ENCODE measurements at regions not wholly inside any gene's neighbourhood (a gene's known extent, or its start where the extent isn't known, plus 50 kb on each side); places are given as distances from the start of the nearest gene placed in this dataset.

DNA sequence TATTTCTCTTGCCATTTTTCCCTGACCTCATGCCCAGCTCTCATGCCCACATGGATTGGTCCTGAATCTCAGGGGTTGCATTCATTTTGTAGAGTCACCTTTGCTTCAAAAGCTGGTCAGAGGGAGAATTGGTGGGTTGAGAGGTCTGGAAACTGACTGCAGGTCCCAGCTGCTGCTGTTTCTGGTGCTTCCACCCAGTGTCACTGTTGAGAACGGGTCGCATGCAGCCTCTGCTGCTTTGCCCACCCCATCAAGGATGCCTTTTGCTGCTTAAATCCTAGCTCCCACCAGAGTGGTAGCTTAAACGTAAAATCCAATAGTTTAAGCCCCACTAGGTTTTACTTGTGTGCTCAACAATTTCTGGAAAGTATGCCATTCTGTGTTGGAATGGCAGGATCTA is 211.4 kb upstream of the TSHZ2 start:
- Mint-ChIP-seq H3K27me3 (ENCODE audit: low read depth) (no peaks in the 10 kb centered on the region), H3K27ac (ENCODE audit: unreplicated experiment) (no peak overlapping the region), H3K9me3 (no peaks in the 10 kb centered on the region), H3K36me3 (ENCODE audit: low read depth) (no peaks in the 10 kb centered on the region), H3K4me1 (peaks cover 10% of the 10 kb centered on the region), H3K4me3 (no peak overlapping the region)
- DNase-seq (ENCODE audit: low read depth, low spot score): no peak
- TF ChIP-seq, protein P1, sequence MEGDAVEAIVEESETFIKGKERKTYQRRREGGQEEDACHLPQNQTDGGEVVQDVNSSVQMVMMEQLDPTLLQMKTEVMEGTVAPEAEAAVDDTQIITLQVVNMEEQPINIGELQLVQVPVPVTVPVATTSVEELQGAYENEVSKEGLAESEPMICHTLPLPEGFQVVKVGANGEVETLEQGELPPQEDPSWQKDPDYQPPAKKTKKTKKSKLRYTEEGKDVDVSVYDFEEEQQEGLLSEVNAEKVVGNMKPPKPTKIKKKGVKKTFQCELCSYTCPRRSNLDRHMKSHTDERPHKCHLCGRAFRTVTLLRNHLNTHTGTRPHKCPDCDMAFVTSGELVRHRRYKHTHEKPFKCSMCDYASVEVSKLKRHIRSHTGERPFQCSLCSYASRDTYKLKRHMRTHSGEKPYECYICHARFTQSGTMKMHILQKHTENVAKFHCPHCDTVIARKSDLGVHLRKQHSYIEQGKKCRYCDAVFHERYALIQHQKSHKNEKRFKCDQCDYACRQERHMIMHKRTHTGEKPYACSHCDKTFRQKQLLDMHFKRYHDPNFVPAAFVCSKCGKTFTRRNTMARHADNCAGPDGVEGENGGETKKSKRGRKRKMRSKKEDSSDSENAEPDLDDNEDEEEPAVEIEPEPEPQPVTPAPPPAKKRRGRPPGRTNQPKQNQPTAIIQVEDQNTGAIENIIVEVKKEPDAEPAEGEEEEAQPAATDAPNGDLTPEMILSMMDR (conservative IDR thresholded peaks at IDR 0.05): no peak

DNA sequence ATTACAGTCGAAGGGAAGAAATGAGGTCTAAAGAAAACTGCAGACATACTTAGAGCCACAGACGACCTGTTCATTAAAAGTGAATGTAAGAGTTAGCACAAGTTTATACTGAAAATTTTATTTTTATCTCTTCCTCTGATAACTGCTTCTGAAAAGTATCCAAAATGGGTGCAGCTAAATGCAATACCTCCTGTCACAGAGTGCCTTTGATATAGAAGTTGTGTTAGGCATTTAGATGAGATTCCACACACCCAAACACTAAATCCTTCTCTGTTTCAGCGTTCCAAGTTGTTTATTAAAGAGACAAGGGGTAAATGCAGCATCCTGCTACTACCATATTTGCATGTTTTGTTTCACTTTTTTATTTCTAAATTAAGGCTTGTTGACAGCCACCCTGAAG is 214.7 kb upstream of the TSHZ2 start:
- Mint-ChIP-seq H3K27me3 (ENCODE audit: low read depth) (no peaks in the 10 kb centered on the region), H3K27ac (ENCODE audit: unreplicated experiment) (no peak overlapping the region), H3K9me3 (peaks cover 3% of the 10 kb centered on the region), H3K36me3 (ENCODE audit: low read depth) (no peaks in the 10 kb centered on the region), H3K4me3 (no peak overlapping the region), H3K4me1 (no peaks in the 10 kb centered on the region)
- TF ChIP-seq, protein P1 (conservative IDR thresholded peaks at IDR 0.05): no peak
- no peak for DNase-seq (ENCODE audit: low read depth, low spot score)

DNA sequence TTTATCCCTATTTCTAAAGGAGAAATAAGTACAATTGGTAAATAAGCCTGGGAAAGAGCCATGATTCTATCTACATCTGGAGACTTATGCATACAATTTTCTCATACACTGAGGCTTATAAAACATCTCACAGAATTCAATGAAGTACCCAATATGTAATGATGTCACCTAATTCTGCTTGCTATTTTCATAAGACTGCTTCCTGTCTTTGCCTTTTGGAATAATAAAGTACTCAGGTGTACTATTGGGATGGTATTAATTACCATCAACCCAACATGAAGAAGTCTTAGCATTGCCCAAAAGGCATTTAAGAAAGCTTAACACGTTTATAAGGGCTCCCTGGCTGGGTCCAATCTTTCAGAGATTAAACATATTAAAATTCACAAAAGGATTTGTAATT is 216.4 kb upstream of the TSHZ2 start:
- Mint-ChIP-seq H3K36me3 (ENCODE audit: low read depth) (no peaks in the 10 kb centered on the region), H3K4me3 (no peak overlapping the region), H3K27ac (ENCODE audit: unreplicated experiment) (no peak overlapping the region), H3K27me3 (ENCODE audit: low read depth) (no peaks in the 10 kb centered on the region), H3K4me1 (no peaks in the 10 kb centered on the region), H3K9me3 (peaks cover 5% of the 10 kb centered on the region)
- TF ChIP-seq, protein P1 (conservative IDR thresholded peaks at IDR 0.05): no peak
- DNase-seq (ENCODE audit: low read depth, low spot score): no peak

DNA sequence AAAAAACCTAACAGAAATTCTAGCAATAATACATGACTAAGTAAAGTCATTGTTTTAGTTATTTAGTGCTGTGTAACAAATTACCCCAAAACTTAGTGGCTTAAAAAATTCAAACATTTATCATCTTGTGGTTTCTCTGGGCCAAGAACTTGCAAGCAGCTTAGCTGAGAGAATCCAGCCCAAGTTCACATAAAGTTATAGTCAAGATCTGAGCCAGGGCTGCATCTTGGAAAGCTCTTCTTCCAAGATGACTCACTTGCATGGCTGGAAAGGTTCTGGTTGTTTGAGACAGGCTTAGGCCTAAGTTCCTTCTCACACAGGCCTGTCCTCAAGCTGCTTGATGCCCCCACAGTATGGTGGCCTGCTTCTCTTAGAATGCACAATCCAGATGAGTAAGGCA is 217.8 kb upstream of the TSHZ2 start:
- no peaks in the 10 kb centered on the region for H3K36me3 Mint-ChIP-seq (ENCODE audit: low read depth)
- no peak for DNase-seq (ENCODE audit: low read depth, low spot score)

DNA sequence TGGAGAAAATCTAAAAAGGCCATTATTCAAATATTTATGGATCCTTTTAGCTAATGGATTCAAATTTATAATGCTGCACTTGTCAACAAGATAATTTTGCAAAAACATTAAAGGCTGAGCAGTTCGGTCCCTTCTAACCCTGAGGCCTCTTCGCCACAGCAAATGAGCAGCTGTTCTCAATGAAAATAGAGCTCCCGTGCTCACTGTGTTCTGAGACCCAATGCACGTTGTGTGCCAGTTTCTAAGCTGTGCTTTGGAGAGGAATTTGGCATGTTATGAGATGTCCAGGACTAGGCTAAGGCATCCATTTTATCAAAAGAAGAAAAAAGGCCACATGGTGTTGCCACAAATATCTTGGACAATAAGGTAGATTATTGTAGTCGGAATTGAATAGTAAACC is 220.1 kb upstream of the TSHZ2 start:
- Mint-ChIP-seq H3K36me3 (ENCODE audit: low read depth) (no peaks in the 10 kb centered on the region), H3K4me1 (no peaks in the 10 kb centered on the region), H3K4me3 (no peak overlapping the region), H3K9me3 (peaks cover 5% of the 10 kb centered on the region), H3K27me3 (ENCODE audit: low read depth) (no peaks in the 10 kb centered on the region), H3K27ac (ENCODE audit: unreplicated experiment) (no peak overlapping the region)
- DNase-seq (ENCODE audit: low read depth, low spot score): no peak
- TF ChIP-seq, protein P1 (conservative IDR thresholded peaks at IDR 0.05): no peak

More for the DNA sequence above, 217.8 kb upstream of the TSHZ2 start:
- Mint-ChIP-seq H3K9me3 (peaks cover 5% of the 10 kb centered on the region), H3K27ac (ENCODE audit: unreplicated experiment) (no peak overlapping the region), H3K4me1 (no peaks in the 10 kb centered on the region), H3K4me3 (no peak overlapping the region), H3K27me3 (ENCODE audit: low read depth) (no peaks in the 10 kb centered on the region)
- TF ChIP-seq, protein P1 (conservative IDR thresholded peaks at IDR 0.05): no peak

DNA sequence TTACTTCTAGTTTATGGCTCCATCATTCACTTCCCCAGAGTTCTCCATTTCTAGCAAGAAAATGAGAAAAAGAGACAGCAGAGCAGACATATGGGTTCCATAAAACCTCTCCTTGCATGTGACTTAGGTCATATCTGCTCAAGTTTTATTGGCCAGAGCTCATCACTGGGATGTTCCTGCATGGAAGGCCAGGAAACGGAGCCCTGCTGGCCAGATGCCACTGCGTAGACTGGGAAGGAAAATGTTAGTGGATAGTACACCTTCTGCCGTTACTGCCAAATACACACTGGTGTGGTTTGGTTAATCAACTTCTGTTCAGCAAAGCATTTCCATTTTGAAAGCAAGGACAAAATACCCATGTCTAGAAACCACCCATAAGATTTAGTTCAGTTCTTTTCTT is 220.6 kb upstream of the TSHZ2 start:
- Mint-ChIP-seq H3K36me3 (ENCODE audit: low read depth) (no peaks in the 10 kb centered on the region), H3K27ac (ENCODE audit: unreplicated experiment) (no peak overlapping the region), H3K4me3 (no peak overlapping the region), H3K4me1 (no peaks in the 10 kb centered on the region), H3K9me3 (peaks cover 5% of the 10 kb centered on the region), H3K27me3 (ENCODE audit: low read depth) (no peaks in the 10 kb centered on the region)
- TF ChIP-seq, protein P1 (conservative IDR thresholded peaks at IDR 0.05): no peak
- no peak for DNase-seq (ENCODE audit: low read depth, low spot score)

Data from neural crest cell (in vitro differentiated cells).